ENCODE measurements at regions not wholly inside any gene's neighbourhood (a gene's known extent, or its start where the extent isn't known, plus 50 kb on each side); places are given as distances from the start of the nearest gene placed in this dataset.

GRCh38 chr9:107218829-107219485, 64.1 kb upstream of the RAD23B start:
- H3K4me3 ChIP-seq (ENCODE audit: low read depth, poor library complexity, severe bottlenecking): no peak overlapping the region
- no peak for TF ChIP-seq CTCF (IDR thresholded peaks at IDR 0.05)
- TF ChIP-seq POLR2A (IDR thresholded peaks at IDR 0.05): no peak
- intact Hi-C loops (cut with DNase I; ENCODE audit: low total_unique reads): no loop called here
- no peak for DNase-seq (ENCODE audit: low spot score in 2 of 2)
- 75 to 76% methylated on average over 6 of the region's 6 CpGs for WGBS, 2 donors

GRCh38 chr9:107219486-107220077, 63.5 kb upstream of the RAD23B start:
- no peak overlapping the region for H3K4me3 ChIP-seq (ENCODE audit: low read depth, poor library complexity, severe bottlenecking)
- intact Hi-C loops (cut with DNase I; ENCODE audit: low total_unique reads): no loop called here
- 62 to 66% methylated on average over 4 of the region's 4 CpGs for WGBS, 2 donors
- TF ChIP-seq POLR2A (IDR thresholded peaks at IDR 0.05): no peak
- no peak for TF ChIP-seq CTCF (IDR thresholded peaks at IDR 0.05)
- DNase-seq (ENCODE audit: low spot score in 2 of 2): no peak

- DNase-seq (ENCODE audit: low spot score in 2 of 2): no peak
- intact Hi-C loops (cut with DNase I; ENCODE audit: low total_unique reads): no loop called here
- TF ChIP-seq CTCF (IDR thresholded peaks at IDR 0.05): no peak
- no peak for TF ChIP-seq POLR2A (IDR thresholded peaks at IDR 0.05)
- H3K4me3 ChIP-seq (ENCODE audit: low read depth, poor library complexity, severe bottlenecking): no peak overlapping the region
- WGBS, 2 donors: 45 to 54% methylated on average over 2 of the region's 2 CpGs
These were observed 61.8 kb upstream of the RAD23B start for GRCh38 chr9:107221321-107221720.

GRCh38 chr9:107222020-107222522, 61.0 kb upstream of the RAD23B start:
- H3K4me3 ChIP-seq (ENCODE audit: low read depth, poor library complexity, severe bottlenecking): no peak overlapping the region
- no peak for DNase-seq (ENCODE audit: low spot score in 2 of 2)
- 64 to 65% methylated on average over 7 of the region's 7 CpGs for WGBS, 2 donors
- intact Hi-C loops (cut with DNase I; ENCODE audit: low total_unique reads): no loop called here
- TF ChIP-seq POLR2A (IDR thresholded peaks at IDR 0.05): no peak
- TF ChIP-seq CTCF (IDR thresholded peaks at IDR 0.05): no peak

- intact Hi-C loops (cut with DNase I; ENCODE audit: low total_unique reads): no loop called here
- no peak overlapping the region for H3K4me3 ChIP-seq (ENCODE audit: low read depth, poor library complexity, severe bottlenecking)
- TF ChIP-seq CTCF (IDR thresholded peaks at IDR 0.05): no peak
- no peak for TF ChIP-seq POLR2A (IDR thresholded peaks at IDR 0.05)
- 81 to 88% methylated on average over 2 of the region's 2 CpGs for WGBS, 2 donors
- DNase-seq (ENCODE audit: low spot score in 2 of 2): no peak
These were observed 59.7 kb upstream of the RAD23B start for GRCh38 chr9:107223381-107223780.
